ENCODE measurements at regions not wholly inside any gene's neighbourhood (a gene's known extent, or its start where the extent isn't known, plus 50 kb on each side); places are given as distances from the start of the nearest gene placed in this dataset.

GRCh38 chr18:25630682-25631081, 278.7 kb upstream of the ZNF521 start:
- no peak for DNase-seq

GRCh38 chr18:25621682-25622081, 269.7 kb upstream of the ZNF521 start:
- no peak for DNase-seq

GRCh38 chr18:25621144-25621543, 269.2 kb upstream of the ZNF521 start:
- no peak for DNase-seq

GRCh38 chr18:25614168-25614567, 262.2 kb upstream of the ZNF521 start:
- no peak for DNase-seq

- no peak for DNase-seq
Observed at GRCh38 chr18:25612466-25612865, 260.5 kb upstream of the ZNF521 start.

- DNase-seq: no peak
Observed at GRCh38 chr18:25608091-25608490, 256.1 kb upstream of the ZNF521 start.

- DNase-seq: no peak
Observed at GRCh38 chr18:25604894-25605597, 253.1 kb upstream of the ZNF521 start.

GRCh38 chr18:25604196-25604893, 252.4 kb upstream of the ZNF521 start:
- DNase-seq: no peak

GRCh38 chr18:25599443-25599842, 247.5 kb upstream of the ZNF521 start:
- DNase-seq: no peak

GRCh38 chr18:25597476-25597875, 245.5 kb upstream of the ZNF521 start:
- no peak for DNase-seq

GRCh38 chr18:25595274-25596060, 243.5 kb upstream of the ZNF521 start:
- DNase-seq: no peak

GRCh38 chr18:25594351-25594750, 242.4 kb upstream of the ZNF521 start:
- DNase-seq: no peak

- no peak for DNase-seq
Observed at GRCh38 chr18:25592804-25593360, 240.9 kb upstream of the ZNF521 start.

GRCh38 chr18:25590456-25590855, 238.5 kb upstream of the ZNF521 start:
- no peak for DNase-seq

GRCh38 chr18:25587545-25587944, 235.6 kb upstream of the ZNF521 start:
- DNase-seq: no peak

GRCh38 chr18:25568986-25569385, 217.0 kb upstream of the ZNF521 start:
- no peak for DNase-seq

GRCh38 chr18:25563816-25564683, 212.1 kb upstream of the ZNF521 start:
- DNase-seq: no peak

GRCh38 chr18:25563346-25563745, 211.4 kb upstream of the ZNF521 start:
- no peak for DNase-seq

- no peak for DNase-seq
Observed at GRCh38 chr18:25561918-25562317, 210.0 kb upstream of the ZNF521 start.

- DNase-seq: no peak
Observed at GRCh38 chr18:25560369-25560768, 208.4 kb upstream of the ZNF521 start.

- DNase-seq: no peak
Observed at GRCh38 chr18:25557011-25557410, 205.0 kb upstream of the ZNF521 start.

- no peak for DNase-seq
Observed at GRCh38 chr18:25553631-25554263, 201.8 kb upstream of the ZNF521 start.

Data from activated T-cell treated with anti-CD3 and anti-CD28 coated beads, Interleukin-2, amount 50 U/mL, for 48 hours (primary cell).